ENCODE measurements at regions not wholly inside any gene's neighbourhood (a gene's known extent, or its start where the extent isn't known, plus 50 kb on each side); places are given as distances from the start of the nearest gene placed in this dataset.
"Not testable (repeated sequence)": the region's sequence is repeated elsewhere in the genome, so short reads cannot be mapped to it uniquely, and the experiment has no call there.

DNA sequence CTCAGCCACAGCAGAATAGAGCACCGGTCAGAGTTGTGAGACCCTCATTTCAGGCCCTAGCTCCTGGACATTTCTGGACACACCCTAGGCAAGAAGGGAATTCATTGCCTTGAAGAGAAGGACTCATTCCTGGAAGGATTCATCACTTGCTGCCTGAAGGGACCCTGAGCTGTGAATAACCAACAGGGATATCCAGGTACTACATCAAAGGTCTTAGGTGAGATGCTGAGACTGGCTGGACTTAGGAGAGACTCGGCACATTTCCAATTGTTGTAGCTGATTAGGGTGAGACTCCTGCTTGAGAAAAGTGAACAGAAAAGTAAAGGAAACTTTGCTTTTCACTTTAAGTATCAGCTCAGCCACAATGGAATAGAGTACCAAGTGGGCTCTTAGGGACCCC lies 208.1 kb upstream of the CDKN2B start:
- Histone ChIP-seq H3K27me3 (replicated peaks in 2 of 5; ENCODE audit: control insufficient read depth in 4 of 5, insufficient read depth in 5 of 5, low read length in 4 of 5) (peaks cover 0 to 38% (median 8%) of the 10 kb centered on the region in 5 experiments), H3K4me3 (ENCODE audit: control insufficient read depth in 1 of 7, extremely low read depth in 1 of 7, insufficient read depth in 4 of 7, low read depth in 2 of 7, low read length in 6 of 7) (no peak overlapping the region), H3K4me1 (ENCODE audit: control extremely low read depth in 1 of 4, control insufficient read depth in 4 of 4, insufficient read depth in 4 of 4, low read length in 3 of 4) (peaks cover 0 to 1% (median 0%) of the 10 kb centered on the region in 4 experiments), H3K9me3 (ENCODE audit: control extremely low read depth in 1 of 5, control insufficient read depth in 4 of 5, insufficient read depth in 2 of 5, low read depth in 1 of 5, low read length in 4 of 5) (no peaks in the 10 kb centered on the region), H3K27ac (ENCODE audit: insufficient read depth in 1 of 2, low read depth in 1 of 2, low read length in 2 of 2, poor library complexity in 1 of 2, severe bottlenecking in 2 of 2) (no peak overlapping the region), H3K36me3 (ENCODE audit: control insufficient read depth in 4 of 4, insufficient read depth in 4 of 4, low read length in 3 of 4) (no peaks in the 10 kb centered on the region)
- ChIA-PET CTCF (interaction anchor here (1.0 to 1.6 kb wide), 4 partner anchors 12 to 33 kb away, joined by 3 to 4 read pairs (median 3); no protein-coding TSS in a partner anchor), POLR2A (no interaction called here)
- DNase-seq, result no peak
- 100% methylated on average over 2 of the region's 2 CpGs for WGBS (ENCODE audit: insufficient coverage)

DNA sequence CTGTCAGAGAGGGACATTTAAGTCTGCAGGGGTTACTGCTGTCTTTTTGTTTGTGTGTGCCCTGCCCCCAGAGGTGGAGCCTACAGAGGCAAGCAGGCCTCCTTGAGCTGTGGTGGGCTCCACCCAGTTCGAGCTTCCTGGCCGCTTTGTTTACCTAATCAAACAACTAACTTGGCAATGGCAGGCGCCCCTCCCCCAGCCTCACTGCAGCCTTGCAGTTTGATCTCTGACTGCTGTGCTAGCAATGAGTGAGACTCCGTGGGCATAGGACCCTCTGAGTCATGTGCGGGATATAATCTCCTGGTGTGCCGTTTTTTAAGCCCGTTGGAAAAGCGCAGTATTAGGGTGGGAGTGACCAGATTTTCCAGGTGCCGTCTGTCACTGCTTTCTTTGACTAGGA lies 216.8 kb upstream of the CDKN2B start:
- H3K4me3 ChIP-seq (ENCODE audit: control insufficient read depth in 1 of 7, extremely low read depth in 1 of 7, insufficient read depth in 4 of 7, low read depth in 2 of 7, low read length in 6 of 7); H3K4me1 ChIP-seq (ENCODE audit: control extremely low read depth in 1 of 4, control insufficient read depth in 4 of 4, insufficient read depth in 4 of 4, low read length in 3 of 4); POLR2A ChIA-PET; H3K36me3 ChIP-seq (ENCODE audit: control insufficient read depth in 4 of 4, insufficient read depth in 4 of 4, low read length in 3 of 4); H3K27ac ChIP-seq (ENCODE audit: insufficient read depth in 1 of 2, low read depth in 1 of 2, low read length in 2 of 2, poor library complexity in 1 of 2, severe bottlenecking in 2 of 2); DNase-seq: not testable (repeated sequence)
- WGBS (ENCODE audit: insufficient coverage), result 96% methylated on average over 8 of the region's 9 CpGs
- peaks cover 0 to 14% (median 2%) of the 10 kb centered on the region in 5 experiments for H3K27me3 ChIP-seq (replicated peaks in 2 of 5; ENCODE audit: control insufficient read depth in 4 of 5, insufficient read depth in 5 of 5, low read length in 4 of 5)
- H3K9me3 ChIP-seq (ENCODE audit: control extremely low read depth in 1 of 5, control insufficient read depth in 4 of 5, insufficient read depth in 2 of 5, low read depth in 1 of 5, low read length in 4 of 5), result peaks cover 0 to 12% (median 7%) of the 10 kb centered on the region in 5 experiments
- CTCF ChIA-PET, result interaction anchor here (1.3 kb wide), 1 partner anchor 10 kb away, joined by 3 read pairs; no protein-coding TSS in a partner anchor

DNA sequence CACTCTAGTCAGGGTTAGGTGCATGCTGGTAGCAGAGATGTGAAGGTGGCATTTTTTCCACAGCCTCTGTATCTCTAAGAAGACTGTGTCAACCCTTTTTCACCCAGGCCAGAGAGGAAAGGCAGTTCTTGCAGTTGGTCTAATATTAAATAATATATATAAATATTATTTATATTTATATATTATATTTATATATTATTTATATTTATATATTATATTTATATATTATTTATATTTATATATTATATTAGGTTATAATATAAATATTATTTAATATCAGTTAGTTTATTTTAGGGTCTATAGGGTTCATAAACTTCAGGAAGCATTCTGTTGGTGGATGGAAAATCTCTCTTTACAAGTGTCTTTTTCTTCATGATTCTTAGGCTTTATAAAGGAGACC lies 218.6 kb upstream of the DMRTA1 start:
- POLR2A ChIA-PET, result no interaction called here

DNA sequence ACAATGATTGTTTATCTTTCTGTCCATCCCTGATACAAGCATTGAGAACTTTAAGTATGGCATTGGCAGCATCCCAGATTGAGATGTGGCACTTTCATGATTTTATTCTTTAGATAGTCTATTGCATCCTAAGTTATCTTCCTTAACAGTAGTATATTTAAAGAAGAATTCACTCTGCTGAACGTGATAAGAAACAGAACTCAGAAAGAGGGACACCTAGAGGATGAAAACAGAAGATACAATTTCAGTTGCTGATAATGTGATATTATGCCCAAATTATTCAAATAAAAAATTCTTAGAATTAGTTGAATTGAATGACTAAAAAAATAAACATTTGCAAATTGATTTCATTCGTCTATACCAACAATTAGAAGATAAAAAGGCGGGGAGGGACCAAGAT lies 218.1 kb upstream of the DMRTA1 start:
- Histone ChIP-seq H3K36me3 (ENCODE audit: control insufficient read depth in 4 of 4, insufficient read depth in 4 of 4, low read length in 3 of 4) (no peaks in the 10 kb centered on the region), H3K27me3 (replicated peaks in 2 of 5; ENCODE audit: control insufficient read depth in 4 of 5, insufficient read depth in 5 of 5, low read length in 4 of 5) (peaks cover 0 to 22% (median 2%) of the 10 kb centered on the region in 5 experiments), H3K9me3 (ENCODE audit: control extremely low read depth in 1 of 5, control insufficient read depth in 4 of 5, insufficient read depth in 2 of 5, low read depth in 1 of 5, low read length in 4 of 5) (peaks cover 0 to 22% (median 12%) of the 10 kb centered on the region in 5 experiments), H3K4me1 (ENCODE audit: control extremely low read depth in 1 of 4, control insufficient read depth in 4 of 4, insufficient read depth in 4 of 4, low read length in 3 of 4) (no peaks in the 10 kb centered on the region), H3K4me3 (ENCODE audit: control insufficient read depth in 1 of 7, extremely low read depth in 1 of 7, insufficient read depth in 4 of 7, low read depth in 2 of 7, low read length in 6 of 7) (no peak overlapping the region), H3K27ac (ENCODE audit: insufficient read depth in 1 of 2, low read depth in 1 of 2, low read length in 2 of 2, poor library complexity in 1 of 2, severe bottlenecking in 2 of 2) (no peak overlapping the region)
- DNase-seq, result no peak
- ChIA-PET POLR2A (no interaction called here), CTCF (interaction anchor here (1.1 to 2.1 kb wide), 3 partner anchors 11 to 415 kb away, joined by 3 to 4 read pairs (median 4); no protein-coding TSS in a partner anchor)
- 100% methylated on average over 1 of the region's 3 CpGs for WGBS (ENCODE audit: insufficient coverage)

More for the DNA sequence above, 218.6 kb upstream of the DMRTA1 start:
- CTCF ChIA-PET, result interaction anchor here (0.5 to 2.1 kb wide), 2 partner anchors 11 to 193 kb away, joined by 3 to 4 read pairs; no protein-coding TSS in a partner anchor
- DNase-seq, result no peak
- Histone ChIP-seq H3K4me1 (ENCODE audit: control extremely low read depth in 1 of 4, control insufficient read depth in 4 of 4, insufficient read depth in 4 of 4, low read length in 3 of 4) (no peaks in the 10 kb centered on the region), H3K4me3 (ENCODE audit: control insufficient read depth in 1 of 7, extremely low read depth in 1 of 7, insufficient read depth in 4 of 7, low read depth in 2 of 7, low read length in 6 of 7) (no peak overlapping the region), H3K36me3 (ENCODE audit: control insufficient read depth in 4 of 4, insufficient read depth in 4 of 4, low read length in 3 of 4) (no peaks in the 10 kb centered on the region), H3K9me3 (ENCODE audit: control extremely low read depth in 1 of 5, control insufficient read depth in 4 of 5, insufficient read depth in 2 of 5, low read depth in 1 of 5, low read length in 4 of 5) (peaks cover 0 to 22% (median 12%) of the 10 kb centered on the region in 5 experiments), H3K27me3 (replicated peaks in 2 of 5; ENCODE audit: control insufficient read depth in 4 of 5, insufficient read depth in 5 of 5, low read length in 4 of 5) (peaks cover 0 to 21% (median 2%) of the 10 kb centered on the region in 5 experiments), H3K27ac (ENCODE audit: insufficient read depth in 1 of 2, low read depth in 1 of 2, low read length in 2 of 2, poor library complexity in 1 of 2, severe bottlenecking in 2 of 2) (no peak overlapping the region)

DNA sequence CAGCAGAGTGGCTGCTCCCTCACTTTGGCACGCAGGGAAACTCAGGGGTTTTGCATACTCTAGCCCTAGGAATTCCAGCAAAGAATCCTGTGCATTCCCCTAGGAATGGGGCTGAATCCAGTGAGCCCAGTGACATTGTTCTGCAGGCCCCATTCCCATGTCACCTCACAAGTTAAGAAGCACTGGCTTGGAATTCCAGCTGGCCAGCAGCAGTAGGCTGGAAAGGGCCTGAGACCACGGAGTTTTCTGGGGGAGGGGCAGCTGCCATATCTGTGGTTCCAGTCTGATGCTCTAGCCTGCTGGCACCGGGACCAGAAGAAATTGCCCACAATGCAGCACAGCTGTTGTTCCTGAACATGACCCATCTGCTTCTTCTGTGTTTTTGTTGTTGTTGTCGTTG lies 217.6 kb upstream of the DMRTA1 start:
- Histone ChIP-seq H3K4me3 (ENCODE audit: control insufficient read depth in 1 of 7, extremely low read depth in 1 of 7, insufficient read depth in 4 of 7, low read depth in 2 of 7, low read length in 6 of 7) (no peak overlapping the region), H3K27me3 (replicated peaks in 2 of 5; ENCODE audit: control insufficient read depth in 4 of 5, insufficient read depth in 5 of 5, low read length in 4 of 5) (peaks cover 0 to 26% (median 2%) of the 10 kb centered on the region in 5 experiments), H3K4me1 (ENCODE audit: control extremely low read depth in 1 of 4, control insufficient read depth in 4 of 4, insufficient read depth in 4 of 4, low read length in 3 of 4) (no peaks in the 10 kb centered on the region), H3K27ac (ENCODE audit: insufficient read depth in 1 of 2, low read depth in 1 of 2, low read length in 2 of 2, poor library complexity in 1 of 2, severe bottlenecking in 2 of 2) (no peak overlapping the region), H3K9me3 (ENCODE audit: control extremely low read depth in 1 of 5, control insufficient read depth in 4 of 5, insufficient read depth in 2 of 5, low read depth in 1 of 5, low read length in 4 of 5) (peaks cover 0 to 22% (median 12%) of the 10 kb centered on the region in 5 experiments), H3K36me3 (ENCODE audit: control insufficient read depth in 4 of 4, insufficient read depth in 4 of 4, low read length in 3 of 4) (no peaks in the 10 kb centered on the region)
- CTCF ChIA-PET, result interaction anchor here (1.0 to 2.1 kb wide), 5 partner anchors 10 to 417 kb away, joined by 3 to 4 read pairs (median 3); no protein-coding TSS in a partner anchor
- 90% methylated on average over 4 of the region's 4 CpGs for WGBS (ENCODE audit: insufficient coverage)
- no peak for DNase-seq
- POLR2A ChIA-PET, result interaction anchor here (0.6 kb wide), 1 partner anchor 103 kb away, joined by 3 read pairs; no protein-coding TSS in a partner anchor

DNA sequence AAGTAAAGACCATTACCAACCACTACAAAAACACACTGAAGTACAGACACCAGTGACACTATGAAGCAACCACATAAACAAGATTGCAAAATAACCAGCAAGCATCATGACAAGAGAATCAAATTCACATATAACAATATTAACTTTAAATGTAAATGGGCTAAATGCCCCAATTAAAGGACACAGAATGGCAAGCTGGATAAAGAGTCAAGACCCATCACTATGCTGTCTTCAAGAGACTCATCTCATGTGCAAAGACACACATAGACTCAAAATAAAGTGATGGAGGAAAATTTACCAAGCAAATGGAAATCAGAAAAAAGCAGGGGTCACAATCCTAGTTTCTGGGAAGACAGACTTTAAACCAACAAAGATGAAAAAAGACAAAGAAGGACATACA lies 215.3 kb upstream of the DMRTA1 start:
- H3K9me3 ChIP-seq (ENCODE audit: control extremely low read depth in 1 of 5, control insufficient read depth in 4 of 5, insufficient read depth in 2 of 5, low read depth in 1 of 5, low read length in 4 of 5), result peaks cover 0 to 18% (median 11%) of the 10 kb centered on the region in 5 experiments
- POLR2A ChIA-PET; H3K4me1 ChIP-seq (ENCODE audit: control extremely low read depth in 1 of 4, control insufficient read depth in 4 of 4, insufficient read depth in 4 of 4, low read length in 3 of 4); H3K36me3 ChIP-seq (ENCODE audit: control insufficient read depth in 4 of 4, insufficient read depth in 4 of 4, low read length in 3 of 4); H3K27ac ChIP-seq (ENCODE audit: insufficient read depth in 1 of 2, low read depth in 1 of 2, low read length in 2 of 2, poor library complexity in 1 of 2, severe bottlenecking in 2 of 2); DNase-seq; H3K4me3 ChIP-seq (ENCODE audit: control insufficient read depth in 1 of 7, extremely low read depth in 1 of 7, insufficient read depth in 4 of 7, low read depth in 2 of 7, low read length in 6 of 7): not testable (repeated sequence)
- peaks cover 0 to 31% (median 2%) of the 10 kb centered on the region in 5 experiments for H3K27me3 ChIP-seq (replicated peaks in 2 of 5; ENCODE audit: control insufficient read depth in 4 of 5, insufficient read depth in 5 of 5, low read length in 4 of 5)
- CTCF ChIA-PET, result interaction anchor here (1.3 kb wide), 1 partner anchor 9 kb away, joined by 3 read pairs; no protein-coding TSS in a partner anchor

DNA sequence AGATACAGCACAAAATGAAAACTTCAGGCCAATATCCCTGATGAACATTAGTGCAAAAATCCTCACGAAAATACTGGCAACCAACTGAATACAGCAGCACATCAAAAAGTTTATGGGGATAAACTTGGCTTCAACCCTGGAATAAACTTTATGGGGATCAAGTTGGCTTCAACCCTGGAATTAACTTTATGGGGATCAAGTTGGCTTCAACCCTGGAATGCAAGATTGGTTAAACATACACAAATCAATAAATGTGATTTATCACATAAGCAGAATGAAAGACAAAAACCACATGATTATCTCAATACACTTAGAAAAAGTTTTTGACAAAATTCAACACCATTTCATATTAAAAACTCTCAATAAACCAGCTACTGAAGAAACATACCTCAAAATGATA lies 213.7 kb upstream of the DMRTA1 start:
- ChIA-PET POLR2A (no interaction called here), CTCF (interaction anchor here (1.8 kb wide), 1 partner anchor 11 kb away, joined by 8 read pairs; no protein-coding TSS in a partner anchor)
- H3K27ac ChIP-seq (ENCODE audit: insufficient read depth in 1 of 2, low read depth in 1 of 2, low read length in 2 of 2, poor library complexity in 1 of 2, severe bottlenecking in 2 of 2), result no peak overlapping the region
- no peaks in the 10 kb centered on the region for H3K4me1 ChIP-seq (ENCODE audit: control extremely low read depth in 1 of 4, control insufficient read depth in 4 of 4, insufficient read depth in 4 of 4, low read length in 3 of 4)
- no peaks in the 10 kb centered on the region for H3K36me3 ChIP-seq (ENCODE audit: control insufficient read depth in 4 of 4, insufficient read depth in 4 of 4, low read length in 3 of 4)
- peaks cover 0 to 18% (median 11%) of the 10 kb centered on the region in 5 experiments for H3K9me3 ChIP-seq (ENCODE audit: control extremely low read depth in 1 of 5, control insufficient read depth in 4 of 5, insufficient read depth in 2 of 5, low read depth in 1 of 5, low read length in 4 of 5)
- H3K4me3 ChIP-seq (ENCODE audit: control insufficient read depth in 1 of 7, extremely low read depth in 1 of 7, insufficient read depth in 4 of 7, low read depth in 2 of 7, low read length in 6 of 7), result no peak overlapping the region
- no CpG with 5 or more reads among the region's 1 CpG for WGBS (ENCODE audit: insufficient coverage)
- H3K27me3 ChIP-seq (replicated peaks in 2 of 5; ENCODE audit: control insufficient read depth in 4 of 5, insufficient read depth in 5 of 5, low read length in 4 of 5), result peaks cover 0 to 33% (median 3%) of the 10 kb centered on the region in 5 experiments
- DNase-seq, result no peak
